ENCODE measurements at regions not wholly inside any gene's neighbourhood (a gene's known extent, or its start where the extent isn't known, plus 50 kb on each side); places are given as distances from the start of the nearest gene placed in this dataset.

DNA sequence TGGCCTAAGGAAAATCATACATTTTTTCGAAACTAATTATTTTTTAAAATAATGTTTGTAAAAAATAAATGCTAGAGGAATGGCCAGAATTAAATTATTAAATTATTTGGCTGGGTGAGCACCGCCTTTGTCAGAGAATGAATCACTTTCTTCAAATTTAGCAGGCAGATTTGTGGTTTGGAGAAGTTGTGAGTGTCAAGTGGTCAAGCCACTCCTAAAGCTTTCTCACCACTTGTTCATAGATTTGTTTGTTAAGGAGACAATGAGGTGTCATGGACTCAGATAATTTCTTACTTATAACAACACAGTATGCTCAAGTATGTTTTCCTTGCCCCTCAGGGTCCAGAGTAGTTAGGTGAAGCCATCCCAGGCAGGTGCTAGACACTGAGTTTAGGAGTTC is 196.2 kb downstream of the TUSC7 start:
- peak; percentile 35 for DNase-seq
- Histone ChIP-seq H3K4me1 (ENCODE audit: insufficient read depth) (no peaks in the 10 kb centered on the region), H3K36me3 (ENCODE audit: low read depth) (no peaks in the 10 kb centered on the region), H3K9me2 (ENCODE audit: insufficient read depth) (no peaks in the 10 kb centered on the region), H3K27ac (no peak overlapping the region), H3F3A (ENCODE audit: insufficient read depth) (no peaks in the 10 kb centered on the region), H3K79me2 (ENCODE audit: insufficient read depth) (no peaks in the 10 kb centered on the region), H3K9ac (no peak overlapping the region), H3K9me3 (ENCODE audit: low read depth) (no peaks in the 10 kb centered on the region), H3K4me3 (no peak overlapping the region), H3K4me2 (ENCODE audit: unreplicated experiment) (no peak overlapping the region), H2AFZ (no peak overlapping the region), H4K20me1 (ENCODE audit: insufficient read depth) (no peaks in the 10 kb centered on the region), H3K27me3 (replicated peaks; ENCODE audit: insufficient read depth) (no peaks in the 10 kb centered on the region)
- TF ChIP-seq EZH2 (IDR thresholded peaks at IDR 0.05; ENCODE audit: insufficient read depth, poor library complexity, severe bottlenecking) (no peak), EZH2phosphoT487 (IDR thresholded peaks at IDR 0.05; ENCODE audit: insufficient read depth, low read depth) (no peak)
- WGBS, 2 experiments (ENCODE audit: low coverage in 1 of 2, low lambda C conversion rate in 2 of 2, missing lambda C conversion rate in 2 of 2): 37 to 42% methylated on average over 2 of the region's 2 CpGs
- in situ Hi-C loops (cut with MboI): no loop called here

DNA sequence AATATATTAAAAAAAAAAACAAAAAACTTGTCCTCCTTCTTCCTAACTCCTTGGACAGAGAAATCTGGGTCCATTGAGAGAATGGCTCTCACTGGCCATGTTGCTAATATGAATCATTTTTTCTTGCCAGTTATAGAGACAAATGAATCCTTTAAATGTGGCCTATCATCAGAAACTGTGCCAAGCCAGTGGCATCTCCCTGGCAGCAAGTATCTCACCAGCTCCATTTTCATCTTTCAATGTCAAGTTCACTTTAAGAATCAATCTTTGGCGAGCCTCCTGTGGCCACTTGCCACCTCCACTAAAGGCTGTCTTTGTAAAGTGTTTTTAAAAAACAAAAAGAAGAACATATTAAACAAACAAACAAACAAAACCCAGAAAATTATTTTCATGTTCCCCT is 202.5 kb downstream of the TUSC7 start:
- 57 to 62% methylated on average over 1 of the region's 1 CpG for WGBS, 2 experiments (ENCODE audit: low coverage in 1 of 2, low lambda C conversion rate in 2 of 2, missing lambda C conversion rate in 2 of 2)
- Histone ChIP-seq H4K20me1 (ENCODE audit: insufficient read depth) (no peaks in the 10 kb centered on the region), H3K9me2 (ENCODE audit: insufficient read depth) (no peaks in the 10 kb centered on the region), H3K4me2 (ENCODE audit: unreplicated experiment) (no peak overlapping the region), H3K27me3 (replicated peaks; ENCODE audit: insufficient read depth) (no peaks in the 10 kb centered on the region), H3K27ac (no peak overlapping the region), H3K79me2 (ENCODE audit: insufficient read depth) (no peaks in the 10 kb centered on the region), H3K9ac (no peak overlapping the region), H3K4me3 (no peak overlapping the region), H2AFZ (no peak overlapping the region), H3K36me3 (ENCODE audit: low read depth) (no peaks in the 10 kb centered on the region), H3K9me3 (ENCODE audit: low read depth) (no peaks in the 10 kb centered on the region), H3K4me1 (ENCODE audit: insufficient read depth) (no peaks in the 10 kb centered on the region), H3F3A (ENCODE audit: insufficient read depth) (no peaks in the 10 kb centered on the region)
- no peak for TF ChIP-seq EZH2 (IDR thresholded peaks at IDR 0.05; ENCODE audit: insufficient read depth, poor library complexity, severe bottlenecking)
- TF ChIP-seq EZH2phosphoT487 (IDR thresholded peaks at IDR 0.05; ENCODE audit: insufficient read depth, low read depth): no peak
- in situ Hi-C loops (cut with MboI): no loop called here
- no peak for DNase-seq

DNA sequence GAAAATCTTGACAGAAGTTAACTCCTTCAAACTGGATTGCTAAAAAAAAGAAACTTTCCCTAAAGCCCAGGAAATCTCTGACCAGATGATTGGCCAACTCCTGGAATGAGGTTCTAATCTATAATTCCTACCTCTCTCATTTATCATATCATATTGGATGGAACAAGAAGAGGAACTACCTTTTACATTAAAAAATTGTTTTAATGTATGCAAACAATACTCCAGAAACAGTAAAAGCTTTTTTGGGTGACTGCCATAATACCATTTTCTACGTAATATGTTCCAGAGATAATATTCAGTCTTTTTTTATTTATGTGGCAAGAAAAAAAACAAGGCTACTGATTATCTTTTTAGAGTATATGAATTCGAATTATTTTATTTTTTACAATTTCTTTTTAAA is 204.4 kb downstream of the TUSC7 start:
- in situ Hi-C loops (cut with MboI): no loop called here
- H3K36me3 ChIP-seq (ENCODE audit: low read depth): no peaks in the 10 kb centered on the region
- no peak overlapping the region for H3K4me3 ChIP-seq
- H3K9me2 ChIP-seq (ENCODE audit: insufficient read depth): no peaks in the 10 kb centered on the region
- H4K20me1 ChIP-seq (ENCODE audit: insufficient read depth): no peaks in the 10 kb centered on the region
- TF ChIP-seq EZH2phosphoT487 (IDR thresholded peaks at IDR 0.05; ENCODE audit: insufficient read depth, low read depth): no peak
- no peak for TF ChIP-seq EZH2 (IDR thresholded peaks at IDR 0.05; ENCODE audit: insufficient read depth, poor library complexity, severe bottlenecking)
- no peaks in the 10 kb centered on the region for H3K9me3 ChIP-seq (ENCODE audit: low read depth)
- no peak overlapping the region for H3K9ac ChIP-seq
- DNase-seq: no peak
- H3K27me3 ChIP-seq (replicated peaks; ENCODE audit: insufficient read depth): no peaks in the 10 kb centered on the region
- no peak overlapping the region for H2AFZ ChIP-seq
- H3K4me1 ChIP-seq (ENCODE audit: insufficient read depth): no peaks in the 10 kb centered on the region
- H3F3A ChIP-seq (ENCODE audit: insufficient read depth): no peaks in the 10 kb centered on the region
- 21 to 30% methylated on average over 2 of the region's 2 CpGs for WGBS, 2 experiments (ENCODE audit: low coverage in 1 of 2, low lambda C conversion rate in 2 of 2, missing lambda C conversion rate in 2 of 2)
- no peaks in the 10 kb centered on the region for H3K79me2 ChIP-seq (ENCODE audit: insufficient read depth)
- H3K27ac ChIP-seq: no peak overlapping the region
- H3K4me2 ChIP-seq (ENCODE audit: unreplicated experiment): no peak overlapping the region

- in situ Hi-C loops (cut with MboI): no loop called here
- Histone ChIP-seq H3K9me2 (ENCODE audit: insufficient read depth) (no peaks in the 10 kb centered on the region), H3K4me3 (no peak overlapping the region), H3K79me2 (ENCODE audit: insufficient read depth) (no peaks in the 10 kb centered on the region), H4K20me1 (ENCODE audit: insufficient read depth) (no peaks in the 10 kb centered on the region), H3F3A (ENCODE audit: insufficient read depth) (no peaks in the 10 kb centered on the region), H2AFZ (no peak overlapping the region), H3K27me3 (replicated peaks; ENCODE audit: insufficient read depth) (no peaks in the 10 kb centered on the region), H3K9ac (no peak overlapping the region), H3K36me3 (ENCODE audit: low read depth) (no peaks in the 10 kb centered on the region), H3K4me2 (ENCODE audit: unreplicated experiment) (no peak overlapping the region), H3K9me3 (ENCODE audit: low read depth) (no peaks in the 10 kb centered on the region), H3K27ac (no peak overlapping the region), H3K4me1 (ENCODE audit: insufficient read depth) (no peaks in the 10 kb centered on the region)
- no peak for TF ChIP-seq EZH2phosphoT487 (IDR thresholded peaks at IDR 0.05; ENCODE audit: insufficient read depth, low read depth)
- TF ChIP-seq EZH2 (IDR thresholded peaks at IDR 0.05; ENCODE audit: insufficient read depth, poor library complexity, severe bottlenecking): no peak
- no peak for DNase-seq
These were observed 207.3 kb downstream of the TUSC7 start for GRCh38 chr3:116916836-116917235.

Data from GM23248 (cell line).